CD4-positive, alpha-beta T cell treated with Interleukin-17A for 4 hours (primary cell): ENCODE measurements at regions not wholly inside any gene's neighbourhood (a gene's known extent, or its start where the extent isn't known, plus 50 kb on each side); places are given as distances from the start of the nearest gene placed in this dataset.

Source experiments
- DNase-seq: peaks from one replicate; pipeline ENCODE4 v3.0.0-alpha.2; 2020; ENCODE audit warnings: mixed read lengths

DNA sequence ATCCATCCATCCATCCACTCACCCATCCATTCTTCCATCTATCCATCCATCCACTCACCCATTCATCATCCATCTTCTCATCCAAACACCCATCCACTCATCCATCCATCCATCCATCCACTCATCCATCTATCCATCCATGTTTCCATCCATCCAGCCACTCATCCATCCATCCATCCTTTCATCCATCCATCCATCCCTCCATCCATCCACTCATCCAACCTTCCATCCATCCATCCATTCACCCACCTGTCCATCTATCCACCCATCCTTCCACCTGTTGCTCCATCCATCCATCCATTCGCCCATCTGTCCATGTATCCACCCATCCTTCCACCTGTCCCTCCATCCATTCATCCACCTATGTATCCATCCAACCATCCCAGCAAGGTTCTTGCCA lies 378.4 kb upstream of the PFKP start:
- no peak for DNase-seq

- no peak for DNase-seq
Observed at GRCh38 chr10:2686691-2687090, 380.7 kb upstream of the PFKP start.

DNA sequence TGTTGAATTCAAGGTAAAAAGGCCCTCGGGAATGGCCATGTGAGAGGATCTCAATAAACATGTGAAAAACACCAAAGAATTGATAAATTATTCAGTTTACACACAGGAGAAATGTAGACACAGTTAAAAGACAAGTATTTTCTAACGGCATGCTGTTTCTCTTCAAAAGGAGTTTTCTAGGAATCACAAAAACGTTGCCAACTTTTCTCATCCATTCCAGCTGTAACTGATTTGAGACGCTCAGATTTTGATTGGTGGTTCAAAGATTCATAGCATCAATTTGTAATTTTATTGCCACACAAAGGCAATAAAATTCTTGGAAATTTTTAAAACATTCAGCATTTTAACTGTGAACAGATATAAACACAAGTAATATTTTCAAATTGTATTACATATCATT lies 384.9 kb upstream of the PFKP start:
- no peak for DNase-seq

GRCh38 chr10:2681891-2682290 lies 385.5 kb upstream of the PFKP start:
- DNase-seq, result no peak

DNA sequence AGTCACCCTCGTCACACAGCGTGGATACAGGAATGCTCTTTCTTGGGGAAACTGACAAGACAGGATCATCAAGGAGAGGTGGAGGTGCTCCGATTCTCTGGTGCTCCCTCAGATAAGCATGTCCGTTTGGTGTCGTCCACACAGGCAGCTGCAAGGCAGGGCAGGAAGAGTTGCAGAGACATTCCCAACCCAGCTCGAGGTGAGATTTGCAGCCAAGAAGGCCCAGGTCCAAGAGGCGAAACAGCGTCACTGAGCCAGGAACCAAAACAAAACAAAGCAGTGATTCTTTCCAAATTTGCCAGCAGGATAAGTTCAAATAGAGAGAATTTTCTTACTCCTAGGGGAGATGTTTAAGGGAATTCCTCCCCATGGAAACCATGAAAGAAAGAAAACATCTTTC lies 386.5 kb upstream of the PFKP start:
- no peak for DNase-seq

GRCh38 chr10:2679646-2680045 lies 387.7 kb upstream of the PFKP start:
- DNase-seq, result no peak

DNA sequence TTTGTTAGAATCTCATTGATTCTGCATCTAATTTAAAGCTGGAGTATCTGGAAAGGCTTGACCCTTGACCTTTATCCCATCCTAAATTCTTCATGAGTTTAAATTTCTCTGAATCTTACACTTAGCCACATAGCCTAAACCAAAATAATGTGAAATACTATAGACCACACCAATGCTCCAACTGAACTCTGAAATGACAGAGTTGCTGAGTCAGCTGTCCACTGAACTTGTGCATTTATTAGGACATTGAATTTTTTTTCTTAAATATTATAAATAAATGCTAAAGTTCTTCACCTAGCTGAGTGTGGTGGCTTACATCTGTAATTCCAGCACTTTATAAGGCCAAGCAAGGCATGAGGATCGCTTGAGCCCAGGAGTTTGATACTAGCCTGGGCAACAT lies 390.9 kb upstream of the PFKP start:
- DNase-seq, result no peak

DNA sequence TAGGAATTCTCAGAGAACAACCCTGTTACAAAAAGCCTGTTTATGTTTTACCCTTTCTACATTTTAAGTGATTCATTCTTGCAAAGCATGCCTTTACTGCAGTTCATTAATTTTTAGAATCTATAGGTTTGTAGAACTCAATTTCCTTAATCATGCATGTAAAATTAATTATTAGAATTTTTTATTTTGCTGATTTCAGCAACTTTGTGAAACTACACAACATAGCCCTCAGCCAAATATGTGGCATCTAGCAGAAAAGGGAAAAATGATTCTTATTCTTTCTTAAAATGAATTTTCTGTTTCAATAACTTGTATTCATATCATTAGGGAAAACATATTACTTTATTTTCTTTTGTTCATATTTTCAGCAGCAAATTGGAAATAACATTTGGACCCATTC lies 392.9 kb upstream of the PFKP start:
- no peak for DNase-seq

DNA sequence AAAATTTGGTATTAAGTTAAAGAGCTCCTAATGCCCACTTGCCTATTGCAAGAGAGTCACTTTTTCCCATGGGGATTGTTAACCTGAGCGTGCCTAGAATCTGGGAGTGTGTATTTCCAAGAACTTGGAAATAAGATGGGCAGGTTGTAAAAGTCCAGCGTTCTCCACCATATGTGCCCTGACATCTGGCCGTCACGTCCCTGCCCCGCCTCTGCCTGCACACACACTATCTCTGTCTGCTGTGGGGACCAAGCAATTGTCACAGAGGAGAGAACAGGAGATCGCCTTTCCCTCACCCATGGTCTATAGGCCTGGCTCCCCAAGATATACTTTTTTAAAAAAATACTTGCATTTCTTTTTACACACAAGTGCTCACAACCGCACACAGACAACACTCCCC lies 396.5 kb upstream of the PFKP start:
- DNase-seq, result no peak

GRCh38 chr10:2665772-2666171 lies 401.6 kb upstream of the PFKP start:
- no peak for DNase-seq

GRCh38 chr10:2660276-2660675 lies 407.1 kb upstream of the PFKP start:
- no peak for DNase-seq

GRCh38 chr10:2659660-2660209 lies 407.6 kb upstream of the PFKP start:
- DNase-seq, result no peak

GRCh38 chr10:2658780-2659179 lies 408.6 kb upstream of the PFKP start:
- DNase-seq, result no peak

GRCh38 chr10:2650328-2650727 lies 417.0 kb upstream of the PFKP start:
- no peak for DNase-seq

GRCh38 chr10:2641028-2641427 lies 426.3 kb upstream of the PFKP start:
- DNase-seq, result no peak

DNA sequence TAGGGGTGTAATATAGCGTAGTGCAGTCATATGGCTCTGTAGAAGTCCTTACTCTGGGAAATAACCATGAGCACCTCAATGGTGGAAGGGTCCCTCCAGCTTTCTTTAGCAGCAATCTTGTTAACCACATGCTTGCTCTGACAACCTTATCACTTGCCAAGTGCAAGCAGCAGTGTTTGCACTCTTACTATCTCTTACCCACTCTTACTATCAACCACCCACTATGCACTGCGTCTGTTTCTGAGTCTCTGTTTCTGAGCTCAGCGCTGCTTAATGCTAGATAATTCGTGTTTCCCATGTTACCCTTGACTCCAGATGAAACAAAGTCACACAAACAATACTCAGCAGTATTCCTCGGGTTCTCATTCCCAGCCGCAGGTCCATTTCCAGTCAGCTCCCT lies 433.7 kb upstream of the PFKP start:
- DNase-seq, result no peak

GRCh38 chr10:2631557-2632205 lies 435.7 kb upstream of the PFKP start:
- no peak for DNase-seq

- DNase-seq, result no peak
Observed at GRCh38 chr10:2628705-2629104, 438.6 kb upstream of the PFKP start.

- no peak for DNase-seq
Observed at GRCh38 chr10:2627969-2628368, 439.4 kb upstream of the PFKP start.

- DNase-seq, result no peak
Observed at GRCh38 chr10:2625094-2625493, 442.3 kb upstream of the PFKP start.

DNA sequence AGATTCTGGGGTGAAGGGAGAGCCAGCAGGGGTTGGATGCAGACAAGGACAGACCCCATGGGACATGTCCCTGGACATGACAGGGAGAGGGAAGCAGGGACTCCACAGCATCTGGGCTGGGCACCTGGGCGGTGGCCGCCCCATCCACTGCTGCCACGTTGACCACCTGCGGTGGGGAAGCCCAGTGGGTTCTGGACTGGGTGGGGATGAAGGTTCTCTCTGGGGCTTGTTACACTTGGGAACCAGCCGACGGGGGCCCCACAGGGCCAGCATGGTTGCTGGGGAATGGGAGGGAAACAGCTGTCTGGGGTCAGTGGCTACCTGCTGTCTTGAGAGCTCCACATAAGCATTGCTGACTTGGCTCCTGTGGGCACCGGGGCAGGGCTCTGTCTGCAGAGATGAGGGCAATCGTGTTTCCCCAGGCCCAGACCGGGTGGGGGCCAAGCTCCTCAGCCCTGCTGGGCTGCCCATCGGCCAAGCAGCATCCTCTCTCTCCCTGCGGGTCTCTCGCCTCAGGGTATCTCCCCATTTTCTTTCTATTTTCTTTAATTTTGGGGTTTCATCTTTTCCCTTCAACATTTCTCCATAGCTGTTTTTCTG lies 443.6 kb upstream of the PFKP start:
- no peak for DNase-seq

DNA sequence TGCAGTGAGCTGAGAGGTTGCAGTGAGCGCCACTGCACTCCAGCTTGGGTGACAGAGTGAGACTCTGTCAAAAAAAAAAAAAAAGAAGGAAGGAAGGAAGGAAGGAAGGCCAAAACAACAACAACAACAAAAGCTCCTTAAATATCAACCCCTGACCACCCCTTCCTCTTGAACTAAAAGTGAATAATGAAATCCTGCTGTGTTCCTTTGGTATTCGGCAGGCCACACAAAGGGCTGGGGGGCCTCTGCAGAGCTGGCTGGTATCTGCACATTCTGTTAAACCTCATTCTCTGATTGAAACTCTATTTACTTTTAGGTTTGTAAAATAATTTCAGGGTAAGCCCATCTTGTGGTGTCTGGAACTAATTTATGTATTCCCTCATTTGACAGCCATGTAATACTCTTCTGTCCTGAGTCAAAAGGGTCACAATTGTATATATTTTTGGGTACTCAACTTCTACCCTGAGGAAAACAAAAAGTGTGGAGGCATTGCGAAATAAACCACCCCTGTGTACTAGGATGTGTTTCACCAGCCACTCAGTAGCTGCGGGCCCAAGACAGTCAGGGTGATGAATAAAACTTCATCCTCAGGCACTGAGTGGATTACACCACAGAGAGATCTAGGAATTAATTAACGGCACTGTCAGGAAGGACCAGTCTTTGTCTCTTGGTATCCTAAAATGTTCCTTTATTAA lies 446.4 kb upstream of the PFKP start:
- DNase-seq, result no peak

DNA sequence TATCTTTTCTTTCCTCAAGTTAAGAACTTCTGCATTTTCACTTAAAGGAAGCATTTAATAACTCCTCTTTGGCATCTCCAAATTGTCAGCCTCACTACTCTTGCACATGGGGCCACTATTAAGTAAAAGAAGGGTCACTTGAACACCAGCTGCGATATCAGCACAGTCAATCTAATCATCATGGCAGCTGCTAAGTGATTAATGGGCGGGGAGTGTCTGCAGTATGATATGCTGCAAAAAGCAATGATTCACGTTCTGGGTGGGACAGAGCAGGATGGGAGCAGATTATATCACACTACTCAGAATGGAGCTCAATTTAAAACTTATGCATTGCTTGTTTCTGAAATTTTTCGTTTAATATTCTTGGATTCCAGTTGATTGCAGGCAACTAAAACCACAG lies 447.4 kb upstream of the PFKP start:
- DNase-seq, result no peak

DNA sequence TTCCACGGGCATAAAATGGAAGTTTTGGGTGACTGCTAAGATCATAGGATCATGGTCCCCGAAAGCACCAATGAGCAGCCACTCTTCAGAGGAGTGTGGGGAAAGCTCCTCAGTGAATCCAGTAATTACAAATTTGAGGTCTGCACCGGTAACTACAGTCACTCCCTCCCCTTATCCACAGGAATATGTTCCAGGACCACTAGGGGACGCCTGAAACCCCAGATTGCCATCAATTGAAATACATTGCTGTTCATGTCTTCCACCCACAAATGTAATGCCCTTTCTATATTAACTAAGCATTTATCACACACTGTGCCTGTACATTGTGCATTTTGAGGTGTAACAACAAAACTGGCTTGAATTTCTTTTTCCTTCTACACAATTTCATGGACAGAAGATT lies 447.9 kb upstream of the PFKP start:
- DNase-seq, result no peak
